HG03442 (cell line): ENCODE measurements at regions not wholly inside any gene's neighbourhood (a gene's known extent, or its start where the extent isn't known, plus 50 kb on each side); places are given as distances from the start of the nearest gene placed in this dataset.
"Not testable (repeated sequence)": the region's sequence is repeated elsewhere in the genome, so short reads cannot be mapped to it uniquely, and the experiment has no call there.

Experiments used
- ATAC-seq: cut with Tn5 transposase; IDR thresholded peaks from one replicate; pipeline ENCODE4 v1.9.1; 2021; ENCODE audit warnings: mild to moderate bottlenecking, moderate library complexity; ENCODE audit not compliant: unreplicated experiment

- no peak for ATAC-seq
These were observed 616.2 kb upstream of the SPRY2 start for GRCh38 chr13:80957019-80957655.

GRCh38 chr13:80955501-80955900, 614.6 kb upstream of the SPRY2 start:
- no peak for ATAC-seq

GRCh38 chr13:80952158-80952557, 611.2 kb upstream of the SPRY2 start:
- no peak for ATAC-seq

GRCh38 chr13:80946008-80946802, 605.3 kb upstream of the SPRY2 start:
- ATAC-seq: no peak

- no peak for ATAC-seq
These were observed 604.4 kb upstream of the SPRY2 start for GRCh38 chr13:80945328-80945727.

- no peak for ATAC-seq
These were observed 598.7 kb upstream of the SPRY2 start for GRCh38 chr13:80939581-80939980.

- ATAC-seq: no peak
These were observed 590.8 kb upstream of the SPRY2 start for GRCh38 chr13:80931766-80932165.

GRCh38 chr13:80931118-80931517, 590.2 kb upstream of the SPRY2 start:
- no peak for ATAC-seq

- ATAC-seq: no peak
These were observed 587.3 kb upstream of the SPRY2 start for GRCh38 chr13:80928241-80928640.

GRCh38 chr13:80926024-80926423, 585.1 kb upstream of the SPRY2 start:
- not testable (repeated sequence) for ATAC-seq

GRCh38 chr13:80924596-80924995, 583.7 kb upstream of the SPRY2 start:
- ATAC-seq: no peak

GRCh38 chr13:80923907-80924306, 583.0 kb upstream of the SPRY2 start:
- no peak for ATAC-seq

GRCh38 chr13:80921971-80922370, 581.0 kb upstream of the SPRY2 start:
- no peak for ATAC-seq

- no peak for ATAC-seq
These were observed 580.6 kb upstream of the SPRY2 start for GRCh38 chr13:80921541-80921940.

GRCh38 chr13:80906860-80907259, 565.9 kb upstream of the SPRY2 start:
- ATAC-seq: no peak

- no peak for ATAC-seq
These were observed 563.5 kb upstream of the SPRY2 start for GRCh38 chr13:80904386-80904785.

- ATAC-seq: no peak
These were observed 563.0 kb upstream of the SPRY2 start for GRCh38 chr13:80903911-80904310.

- no peak for ATAC-seq
These were observed 560.6 kb upstream of the SPRY2 start for GRCh38 chr13:80901530-80901929.

- no peak for ATAC-seq
These were observed 560.2 kb upstream of the SPRY2 start for GRCh38 chr13:80901111-80901510.

GRCh38 chr13:80900561-80900960, 559.6 kb upstream of the SPRY2 start:
- no peak for ATAC-seq

GRCh38 chr13:80897641-80898040, 556.7 kb upstream of the SPRY2 start:
- not testable (repeated sequence) for ATAC-seq

GRCh38 chr13:80894917-80895316, 554.0 kb upstream of the SPRY2 start:
- ATAC-seq: no peak
